GM12872 (cell line): ENCODE measurements at regions not wholly inside any gene's neighbourhood (a gene's known extent, or its start where the extent isn't known, plus 50 kb on each side); places are given as distances from the start of the nearest gene placed in this dataset.

Experiments used
- CTCF ChIP-seq: IDR thresholded peaks from 3 replicates; pipeline ENCODE4 v1.5.1; 2011; ENCODE audit warnings: low read depth, mild to moderate bottlenecking, low read length, moderate library complexity; ENCODE audit not compliant: insufficient read depth

GRCh38 chr6:25122622-25123237, 156.4 kb upstream of the CARMIL1 start:
- no peak for TF ChIP-seq CTCF

- no peak for TF ChIP-seq CTCF
These were observed 154.9 kb upstream of the CARMIL1 start for GRCh38 chr6:25124216-25124715.

- no peak for TF ChIP-seq CTCF
These were observed 153.4 kb upstream of the CARMIL1 start for GRCh38 chr6:25125736-25126135.

- no peak for TF ChIP-seq CTCF
These were observed 151.9 kb upstream of the CARMIL1 start for GRCh38 chr6:25127076-25127837.

GRCh38 chr6:25130518-25130917, 148.7 kb upstream of the CARMIL1 start:
- TF ChIP-seq CTCF: no peak

- no peak for TF ChIP-seq CTCF
These were observed 146.2 kb upstream of the CARMIL1 start for GRCh38 chr6:25132934-25133333.

GRCh38 chr6:25133568-25133967, 145.6 kb upstream of the CARMIL1 start:
- TF ChIP-seq CTCF: no peak
